ENCODE measurements at regions not wholly inside any gene's neighbourhood (a gene's known extent, or its start where the extent isn't known, plus 50 kb on each side); places are given as distances from the start of the nearest gene placed in this dataset.

DNA sequence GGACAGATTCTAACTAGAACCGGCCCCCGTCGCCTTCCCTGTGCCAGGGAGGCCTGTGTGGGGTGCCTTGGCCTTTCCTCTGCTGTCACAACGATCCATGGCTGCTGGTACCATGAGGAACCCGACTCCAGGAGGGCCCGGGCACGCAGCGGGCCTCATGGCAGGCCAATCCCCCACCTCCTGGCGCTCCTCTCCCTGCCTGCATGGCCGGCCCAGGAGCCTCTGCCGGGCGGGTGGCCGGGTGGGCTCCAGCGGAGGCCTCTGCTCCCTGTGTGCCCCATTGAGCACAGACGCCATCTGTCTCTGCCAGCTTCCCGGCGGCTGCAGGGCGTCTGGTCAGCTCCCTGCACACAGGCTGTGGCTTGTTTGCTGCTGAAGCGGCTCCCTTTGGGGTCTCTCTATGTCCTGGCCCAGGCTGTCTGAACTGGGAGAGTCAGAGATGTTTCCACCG, 86.5 kb downstream of the MYEOV start:
- DNase-seq = no peak

DNA sequence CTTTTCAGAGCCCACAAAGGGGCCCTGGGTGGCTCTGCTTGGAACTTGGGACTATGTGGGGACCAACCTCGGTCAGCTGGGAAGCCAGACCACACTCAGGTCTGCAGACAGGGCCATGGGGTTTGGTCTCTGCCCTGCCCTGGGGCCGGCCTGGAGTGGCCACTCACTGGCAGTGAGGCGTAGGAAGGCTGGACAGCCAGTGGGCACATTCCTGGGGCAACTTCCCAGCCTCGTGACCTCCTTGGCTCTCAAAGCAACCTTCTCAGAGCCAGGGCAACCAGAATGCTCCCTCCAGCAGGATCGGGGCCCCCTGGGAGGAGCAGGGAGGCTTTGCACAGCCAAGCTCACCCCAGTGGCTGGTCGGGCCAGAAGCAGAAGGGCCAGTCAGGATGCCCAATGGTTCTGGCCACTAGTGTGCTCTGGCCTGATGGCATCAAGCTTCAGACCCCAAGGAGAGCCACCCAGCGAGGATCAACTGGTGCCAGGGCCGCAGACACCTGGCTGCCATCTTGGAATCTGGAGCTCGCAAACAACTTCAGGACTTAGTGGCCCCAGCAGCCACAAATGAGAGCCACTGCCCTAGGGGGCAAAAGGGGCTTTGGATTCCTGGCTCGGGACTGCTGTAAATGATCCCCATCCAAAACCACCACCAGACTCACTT, 87.1 kb downstream of the MYEOV start:
- DNase-seq = no peak

DNA sequence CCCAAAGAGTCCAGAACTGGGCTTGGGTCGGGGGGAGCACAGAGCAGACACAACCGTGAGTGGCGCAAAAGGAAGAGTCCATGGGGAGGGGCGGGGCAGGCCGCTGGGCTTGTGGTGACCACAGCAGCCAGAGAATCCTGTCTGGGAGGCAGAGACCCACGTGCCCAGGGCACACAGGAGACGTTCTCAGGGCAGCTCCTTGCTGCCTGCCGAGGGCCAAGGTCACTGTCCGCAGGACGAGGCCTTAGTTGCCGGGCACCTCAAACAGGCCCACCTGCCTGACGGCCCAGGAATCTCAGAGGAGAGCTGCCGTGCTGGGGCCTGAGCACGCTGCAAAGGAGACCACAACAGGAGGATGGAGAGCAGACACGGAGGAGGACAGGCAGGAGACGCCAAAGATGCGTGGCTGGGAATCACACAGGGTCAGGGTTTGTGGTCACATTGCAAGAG, 87.8 kb downstream of the MYEOV start:
- no peak for DNase-seq

DNA sequence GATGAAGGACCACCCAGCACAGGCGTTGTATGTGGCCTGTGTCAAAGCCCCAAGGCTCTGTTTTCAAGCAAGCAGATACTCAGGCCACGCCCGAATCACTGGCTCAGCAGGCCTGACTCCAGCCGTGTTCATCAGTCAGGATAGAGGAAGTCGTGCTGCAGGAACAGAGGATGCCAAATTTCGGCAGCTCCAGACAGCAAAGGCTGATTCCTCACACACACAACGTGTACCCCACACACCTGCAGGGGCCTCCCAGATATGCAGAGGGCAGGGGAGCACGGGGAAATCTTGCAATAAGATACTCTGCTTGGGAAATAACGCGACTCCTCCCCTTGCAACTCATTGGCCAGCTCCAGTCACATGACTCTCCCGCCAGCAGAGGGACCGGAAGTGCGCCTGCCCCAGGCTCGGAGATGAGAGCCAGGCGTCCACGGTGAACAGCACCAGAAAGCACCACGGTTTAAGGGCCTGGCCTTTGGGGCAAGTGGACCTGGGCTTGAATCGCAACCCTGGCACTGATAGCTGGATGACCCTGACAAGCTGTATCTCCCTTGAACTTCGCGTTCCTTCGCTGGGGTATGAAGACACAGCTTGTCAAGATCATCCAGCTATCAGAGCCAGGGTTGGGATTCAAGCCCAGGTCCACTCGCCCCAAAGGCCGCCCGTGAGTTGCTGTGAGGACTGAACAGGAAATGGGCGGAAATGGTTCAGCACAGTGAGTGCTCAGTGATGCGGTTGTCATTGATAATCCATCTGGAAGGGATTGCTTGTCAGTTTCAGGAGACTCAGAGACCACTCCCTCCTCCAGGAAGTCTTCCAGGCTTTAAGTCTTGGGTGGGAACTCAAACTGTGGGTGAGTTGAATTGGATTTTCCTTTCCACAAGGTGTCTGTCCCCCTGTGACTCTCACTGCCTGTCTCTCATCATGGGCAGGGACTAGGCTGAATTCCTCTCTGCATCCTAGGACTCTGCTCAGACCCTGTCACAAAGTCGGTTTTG, 88.5 kb downstream of the MYEOV start:
- DNase-seq = peak; percentile 56

DNA sequence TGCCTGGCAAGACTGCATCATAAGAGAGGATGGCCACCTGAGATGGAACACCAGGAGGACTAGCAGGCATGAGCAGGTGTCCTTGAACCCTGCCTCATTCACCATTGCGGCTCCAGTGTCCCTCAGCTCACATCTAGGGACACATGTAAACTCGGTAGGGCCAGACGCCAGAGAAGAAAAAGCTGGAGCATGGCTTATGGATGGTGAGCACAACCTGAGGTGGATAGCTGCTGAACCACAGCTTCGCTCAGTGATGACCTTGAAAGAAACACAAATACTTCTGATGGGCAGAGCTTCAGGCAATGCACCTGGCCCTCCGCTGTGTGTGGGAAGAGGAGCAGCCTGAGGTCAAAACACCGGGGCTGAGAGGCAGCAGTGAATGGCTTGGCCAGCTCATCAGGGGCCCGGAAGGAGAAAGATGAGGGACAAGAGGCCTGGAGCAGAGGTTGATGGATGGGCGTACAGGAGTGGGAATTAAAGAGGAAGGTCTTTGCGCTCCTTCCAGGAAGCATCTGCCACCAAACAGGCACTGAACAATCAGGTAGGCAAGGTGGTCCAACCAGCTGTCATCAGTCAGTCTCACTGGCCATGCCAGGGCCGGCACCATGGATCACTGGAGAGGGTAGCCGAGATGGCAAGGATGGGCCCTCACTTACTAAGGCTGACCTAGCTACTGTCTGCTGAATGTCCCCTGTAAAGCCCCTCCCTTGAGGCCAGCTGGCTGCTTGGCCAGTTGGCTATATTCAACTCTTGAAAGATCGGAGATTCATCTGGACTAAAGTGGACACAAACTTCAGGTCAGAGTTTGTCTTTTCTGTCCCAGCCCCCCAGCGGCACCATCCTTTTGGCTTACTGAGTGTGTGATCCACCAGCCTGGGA, 89.7 kb downstream of the MYEOV start:
- no peak for DNase-seq

DNA sequence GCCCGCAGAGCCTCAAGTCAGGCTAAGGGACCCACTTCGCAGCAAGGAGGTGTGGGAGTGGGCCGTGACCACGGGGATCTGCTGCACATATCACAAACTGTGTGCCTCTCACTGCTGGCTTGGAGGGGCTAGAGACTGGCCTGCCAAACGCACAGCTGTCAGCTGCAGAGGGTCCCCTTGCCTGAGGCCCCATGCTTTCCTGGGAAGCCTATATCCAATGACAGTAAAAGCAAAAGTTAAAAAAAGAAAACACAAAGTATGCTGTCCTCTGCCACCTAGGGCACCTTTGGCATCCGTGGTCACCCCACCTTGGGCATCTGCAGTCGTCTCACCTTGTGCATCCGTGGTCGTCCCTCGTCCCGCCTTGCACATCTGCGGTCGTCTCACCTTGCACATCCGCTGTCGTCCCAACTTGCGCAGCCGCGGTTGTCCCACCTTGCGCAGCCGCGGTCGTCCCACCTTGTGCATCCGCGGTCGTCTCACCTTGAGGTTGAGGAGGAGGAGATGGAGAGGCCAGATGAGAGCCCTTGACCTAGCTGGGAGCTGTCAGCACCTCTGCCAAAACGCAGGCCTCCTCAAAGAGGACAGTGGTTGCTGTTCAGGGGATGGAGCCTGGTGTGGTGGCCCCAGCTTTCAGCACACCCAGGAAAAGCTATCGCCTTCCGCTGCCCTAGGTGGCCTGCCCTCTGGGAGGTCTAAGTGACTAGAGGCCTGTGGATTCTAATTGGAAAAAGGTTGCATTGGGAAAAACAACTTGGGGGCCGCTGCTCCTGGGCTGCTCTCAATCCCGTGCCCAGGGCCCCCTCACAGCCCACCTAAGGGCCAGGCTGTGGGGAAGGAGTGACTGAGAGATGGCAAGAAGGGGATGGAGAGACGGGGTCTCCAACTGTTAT, 90.5 kb downstream of the MYEOV start:
- peak; percentile 46 for DNase-seq

DNA sequence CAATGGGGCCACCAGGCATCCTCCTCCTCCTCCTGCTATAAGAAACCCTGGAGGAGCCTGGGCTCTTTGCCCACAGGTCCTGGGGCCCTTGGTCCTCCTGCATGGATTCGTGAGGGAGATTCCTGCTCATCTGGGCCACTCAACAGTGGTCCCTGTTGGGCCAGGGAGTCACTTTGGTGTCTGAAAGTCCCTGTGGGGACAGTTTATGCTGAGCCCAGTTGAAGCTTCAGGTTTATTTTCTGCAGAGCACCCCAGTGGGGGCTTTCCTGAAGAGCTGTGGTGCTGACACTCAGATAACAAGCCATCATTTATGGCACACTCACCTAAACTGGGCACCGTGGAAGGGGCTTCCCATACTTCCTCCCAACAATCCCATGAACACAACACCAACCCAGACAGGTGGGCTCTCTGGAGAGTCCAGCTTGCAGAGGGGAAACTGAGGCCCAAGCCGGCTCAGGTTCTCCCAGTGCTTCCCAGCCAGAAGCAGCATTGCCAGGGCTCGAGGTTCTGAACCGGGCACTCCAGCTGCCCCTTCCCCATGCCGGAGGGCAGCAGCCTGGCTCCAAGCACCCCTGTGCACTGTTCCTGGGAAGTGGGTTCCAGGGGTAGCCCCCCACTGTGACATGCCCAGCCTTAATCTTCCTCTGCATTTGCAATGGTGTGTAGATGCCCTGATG, 91.3 kb downstream of the MYEOV start:
- DNase-seq = no peak

DNA sequence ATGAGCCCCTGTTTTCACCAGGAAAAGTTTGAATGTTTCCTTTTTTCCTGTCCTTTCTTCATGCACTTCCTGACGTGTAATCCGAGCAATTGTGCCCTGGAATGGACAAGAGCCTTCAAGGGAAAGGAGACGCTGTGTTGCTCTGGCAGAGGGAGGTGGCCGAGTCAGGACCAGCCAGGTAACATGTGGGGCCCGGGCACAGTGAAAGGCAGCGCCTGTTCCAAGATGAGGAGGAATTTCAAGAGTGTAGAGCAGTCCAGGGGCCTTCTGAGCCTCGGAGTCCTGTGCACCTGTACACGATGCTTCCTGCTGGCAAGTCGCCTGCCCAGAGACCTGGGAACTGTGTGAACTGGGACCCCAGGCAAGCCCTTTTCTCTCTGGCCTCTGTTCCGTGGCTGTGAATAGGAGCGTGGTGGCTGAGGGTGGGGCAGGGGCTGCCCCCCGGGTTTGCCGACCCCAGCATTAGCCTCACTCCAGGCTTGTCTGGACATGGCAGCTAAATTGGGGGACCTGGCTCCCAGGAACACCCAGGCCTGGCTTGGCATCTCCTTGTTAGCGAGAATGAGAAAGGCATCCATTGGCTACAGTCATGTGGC, 92.0 kb downstream of the MYEOV start:
- DNase-seq = no peak

DNA sequence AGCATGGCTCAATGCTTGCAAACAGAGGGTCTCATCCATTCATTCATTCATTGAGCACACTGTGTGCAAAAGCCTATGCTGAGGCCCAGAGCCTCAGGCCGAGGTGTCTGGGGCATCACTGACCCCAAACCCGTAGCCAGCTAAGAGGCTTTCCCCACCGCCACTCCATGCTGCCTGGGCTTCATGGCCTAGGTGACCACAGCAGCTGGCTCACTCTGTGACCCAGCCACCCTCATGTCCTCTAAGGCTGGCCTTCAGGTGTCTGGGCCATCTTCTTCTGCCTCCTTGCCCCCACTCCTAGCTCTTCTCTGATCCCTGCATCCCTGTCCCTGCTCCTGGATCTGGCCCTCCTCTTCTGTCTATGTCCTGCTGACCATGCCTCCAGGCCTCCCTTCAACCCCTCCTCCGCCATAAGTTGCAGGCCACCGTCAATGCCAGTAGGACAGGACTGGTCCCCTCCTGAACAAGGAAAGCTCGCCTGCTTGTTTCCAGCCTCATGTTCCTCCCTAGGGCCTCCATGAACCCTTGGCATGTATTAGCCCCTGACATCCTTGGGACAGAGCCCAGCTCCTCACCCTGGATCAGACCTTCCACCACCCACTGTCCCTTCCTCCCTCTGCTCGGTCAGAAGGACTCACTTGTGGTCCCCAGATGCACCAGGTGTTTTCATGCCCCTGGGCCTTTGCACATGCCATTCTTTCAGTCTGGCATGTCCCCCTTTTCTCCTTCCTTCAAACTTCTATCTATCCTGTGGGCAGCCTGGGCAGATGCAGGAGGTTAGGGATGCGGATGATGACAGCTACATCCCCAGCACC, 92.8 kb downstream of the MYEOV start:
- no peak for DNase-seq

DNA sequence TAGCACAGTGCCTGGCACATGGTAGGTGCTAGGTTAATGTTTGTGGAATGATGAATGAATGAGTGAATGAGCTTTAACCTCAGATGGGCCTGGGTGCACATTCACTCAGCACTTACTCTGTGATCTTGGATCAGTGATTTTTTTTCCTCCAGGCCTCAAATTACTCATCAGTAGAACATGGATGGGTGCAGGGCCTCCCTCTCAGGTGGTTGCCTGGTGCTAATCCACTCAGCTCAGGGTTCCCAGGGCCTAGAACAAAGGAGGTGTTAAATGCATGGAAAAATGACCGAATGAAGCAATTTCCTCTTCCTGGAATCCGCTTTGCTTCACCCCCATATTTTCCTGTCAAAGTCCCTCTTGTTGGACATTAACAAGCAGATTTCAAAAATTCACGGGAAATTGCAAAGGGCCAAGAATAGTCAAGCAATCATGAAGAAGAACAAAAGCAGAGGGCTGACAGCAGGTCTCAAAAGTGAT, 93.5 kb downstream of the MYEOV start:
- no peak for DNase-seq

DNA sequence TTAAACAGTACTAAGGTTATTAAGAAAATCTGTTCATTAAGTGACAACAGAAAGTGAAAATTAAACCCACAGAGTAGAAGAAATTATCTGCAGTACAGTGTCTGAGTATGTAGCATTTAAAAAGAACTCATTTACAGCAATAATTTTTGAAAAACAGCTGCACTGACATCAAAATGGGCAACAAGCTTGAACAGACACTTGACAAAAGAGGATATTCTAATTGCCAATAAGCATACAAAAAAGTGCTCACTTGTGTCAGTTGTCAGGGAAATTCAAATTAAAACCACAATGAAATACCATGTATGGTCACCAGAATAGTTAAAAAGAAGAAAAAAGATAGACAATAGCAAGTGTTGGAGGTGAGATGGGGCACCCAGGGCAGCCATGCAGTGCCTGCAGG, 93.3 kb upstream of the LINC01488 start:
- DNase-seq = no peak

DNA sequence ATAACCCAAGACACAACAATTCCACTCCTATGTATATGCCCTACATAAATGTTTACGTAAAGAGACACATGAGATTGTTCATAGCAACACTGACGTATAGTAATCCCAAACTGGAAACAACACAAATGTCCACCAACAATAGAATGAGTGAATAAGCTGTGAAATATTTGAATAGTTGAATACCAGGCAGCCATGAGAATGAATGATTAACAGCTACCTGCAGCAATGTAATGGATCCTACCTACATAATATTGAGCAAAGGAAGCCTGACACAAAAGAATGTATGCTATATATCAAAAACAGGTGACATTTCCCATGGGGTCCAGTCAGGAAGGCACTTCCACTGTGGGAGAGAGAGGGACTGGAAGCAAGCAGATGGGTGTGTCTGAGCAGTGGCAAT, 92.8 kb upstream of the LINC01488 start:
- DNase-seq = no peak

DNA sequence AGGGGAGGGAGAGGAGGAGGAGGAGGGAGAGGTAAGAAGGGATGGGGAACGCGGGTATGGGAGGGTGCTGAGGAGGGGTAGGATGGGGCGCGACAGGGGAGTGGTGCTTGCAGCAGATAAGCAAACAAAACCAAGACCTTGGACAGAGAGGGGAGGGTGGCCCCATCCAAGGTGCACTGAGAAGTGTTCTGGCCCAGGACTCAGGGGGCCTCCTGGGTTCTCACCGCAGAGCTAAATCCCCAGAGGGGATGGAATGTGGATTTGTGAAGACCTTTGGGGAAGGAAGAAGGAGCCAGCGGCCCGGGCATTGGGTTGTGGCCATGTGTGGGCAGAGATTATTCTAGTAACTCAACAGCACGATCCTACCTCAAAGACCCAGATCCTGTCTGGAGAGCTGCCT, 90.9 kb upstream of the LINC01488 start:
- DNase-seq = no peak

DNA sequence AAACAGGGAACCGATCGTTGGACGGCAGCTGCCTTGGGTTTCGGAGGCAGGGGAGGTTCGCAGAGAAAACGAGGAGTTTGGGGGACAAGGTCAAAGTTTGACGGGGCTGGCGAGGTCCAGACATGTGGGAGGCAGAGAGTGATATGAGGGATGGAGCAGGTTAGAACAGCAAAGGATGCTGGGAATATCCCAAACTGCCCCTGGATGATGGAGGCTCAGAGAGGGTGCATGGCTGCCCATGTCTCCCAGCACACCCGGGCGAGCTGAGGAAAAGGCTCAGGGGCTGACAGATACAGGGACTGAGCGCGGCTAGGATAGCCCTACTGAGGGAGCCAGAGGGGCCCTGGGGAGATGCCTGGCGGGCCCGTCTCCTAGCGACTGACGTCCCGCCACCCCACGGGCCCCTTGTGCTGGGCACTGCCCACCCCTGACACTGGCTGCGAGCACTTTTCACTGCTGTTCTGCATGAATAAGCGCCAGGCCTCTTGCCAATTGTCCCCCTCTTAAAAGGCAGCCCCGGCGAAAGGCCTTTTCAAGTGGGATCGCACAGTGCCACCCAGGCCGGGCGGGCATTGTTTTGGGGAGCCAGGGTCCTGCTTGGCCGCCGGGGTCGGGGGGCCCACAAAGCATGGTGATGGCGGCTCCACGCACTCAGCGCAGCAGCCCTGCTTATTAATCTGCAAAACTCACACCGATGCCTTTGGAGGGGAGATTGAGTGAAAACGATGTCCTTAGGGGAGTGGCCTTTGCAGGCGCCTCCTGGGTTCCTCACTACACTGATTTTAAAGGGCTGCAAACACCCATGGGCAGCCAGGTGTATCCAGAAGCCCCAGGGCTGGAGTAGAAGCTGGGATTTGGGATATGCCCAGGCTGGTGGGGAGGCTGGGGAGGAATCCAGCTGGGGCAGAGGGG, 90.0 kb upstream of the LINC01488 start:
- DNase-seq = no peak

DNA sequence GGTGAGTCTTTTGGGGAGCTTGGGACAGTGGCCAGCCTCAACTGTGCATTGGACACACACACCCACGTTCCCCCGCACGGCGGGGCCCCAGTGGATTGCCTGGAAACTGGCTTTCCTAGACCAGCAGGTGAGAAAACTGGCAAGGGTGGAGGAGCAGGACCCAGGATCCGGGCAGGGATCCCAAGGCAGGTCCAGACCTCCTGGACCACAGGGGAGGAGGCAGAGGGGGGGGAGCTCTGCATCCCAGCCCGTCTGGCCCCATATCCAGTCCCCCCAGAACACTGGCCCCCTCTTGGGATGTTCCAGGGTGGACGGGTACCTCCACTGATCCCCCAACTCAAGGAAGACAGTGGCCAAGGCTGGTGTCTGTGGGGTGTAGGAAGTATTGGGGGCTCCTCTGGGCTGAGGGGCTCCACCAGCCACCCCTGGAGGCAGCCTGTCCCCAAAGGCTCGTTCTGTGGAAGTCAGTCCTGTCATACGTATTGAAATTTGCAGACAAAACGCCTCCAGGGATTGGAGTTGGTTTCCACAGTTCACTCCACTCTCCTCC, 89.3 kb upstream of the LINC01488 start:
- no peak for DNase-seq

DNA sequence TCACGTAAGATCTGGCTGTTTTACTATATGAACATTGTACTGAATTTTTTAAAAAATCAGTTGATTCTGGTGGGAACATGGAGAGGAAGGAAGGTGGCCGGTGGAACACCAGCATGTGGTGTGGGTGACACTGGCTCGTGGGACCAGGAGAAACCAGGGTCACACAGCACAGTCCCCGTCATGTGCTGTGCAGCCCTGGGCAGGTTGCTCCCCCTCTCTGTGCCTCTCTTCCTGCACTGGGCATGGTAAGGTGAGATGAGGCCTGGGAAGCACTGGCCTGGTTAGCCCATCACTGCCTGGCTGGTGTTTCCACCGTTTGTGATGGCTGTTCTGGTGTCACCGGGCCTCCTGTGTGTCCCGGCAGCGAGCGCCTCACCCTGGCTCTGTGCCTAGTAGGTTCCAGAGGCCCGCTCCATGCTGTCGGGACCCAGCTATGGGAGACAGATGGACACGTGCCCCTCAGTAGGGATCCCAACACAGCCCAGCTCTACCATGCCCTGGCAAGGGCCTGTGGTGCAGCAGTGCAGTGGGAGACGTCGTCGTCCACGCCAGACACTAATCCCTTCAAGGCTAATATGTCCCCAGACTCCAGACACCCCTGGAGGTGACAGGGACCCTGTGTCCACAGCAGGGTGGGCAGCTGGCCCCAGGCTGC, 88.2 kb upstream of the LINC01488 start:
- no peak for DNase-seq

DNA sequence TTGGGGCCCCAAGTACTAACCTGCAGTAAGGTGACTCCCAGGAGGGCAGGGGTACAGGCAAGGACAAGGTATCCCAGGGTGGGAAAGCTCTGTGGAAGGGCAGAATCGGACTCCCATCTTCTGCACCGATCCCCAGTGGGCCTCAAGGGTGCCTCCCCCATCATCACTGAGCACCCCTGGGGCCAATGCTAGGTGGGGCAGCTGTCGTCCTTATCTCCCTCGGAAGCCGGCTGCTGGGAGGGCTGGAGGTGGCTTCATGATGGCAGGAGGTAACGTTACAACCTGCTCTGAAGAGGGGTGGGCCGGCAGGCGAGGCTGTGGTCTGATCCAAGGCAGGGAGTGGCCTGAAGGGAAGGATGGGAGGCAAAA, 87.6 kb upstream of the LINC01488 start:
- DNase-seq = no peak

All from hindlimb muscle (tissue), 1 donor.